PC-9 (cell line): ENCODE measurements at regions not wholly inside any gene's neighbourhood (a gene's known extent, or its start where the extent isn't known, plus 50 kb on each side); places are given as distances from the start of the nearest gene placed in this dataset.

Experiments used
- EZH2 ChIP-seq: fragments of 200-600 bp; sonication (generic); IDR thresholded peaks from 2 replicates; pipeline ENCODE4 v1.8.0; 2017; ENCODE audit warnings: antibody characterized with exemption, low read depth
- TF ChIP-seq, protein P1 (sequence below): fragments of 200-600 bp; sonication (generic); conservative IDR thresholded peaks from 2 replicates; pipeline ENCODE4 v1.6.1; 2017; ENCODE audit warnings: mixed run types, antibody characterized with exemption, mild to moderate bottlenecking, moderate library complexity

GRCh38 chr1:59128239-59128736 lies 168.6 kb upstream of the FGGY start:
- TF ChIP-seq, protein P1, sequence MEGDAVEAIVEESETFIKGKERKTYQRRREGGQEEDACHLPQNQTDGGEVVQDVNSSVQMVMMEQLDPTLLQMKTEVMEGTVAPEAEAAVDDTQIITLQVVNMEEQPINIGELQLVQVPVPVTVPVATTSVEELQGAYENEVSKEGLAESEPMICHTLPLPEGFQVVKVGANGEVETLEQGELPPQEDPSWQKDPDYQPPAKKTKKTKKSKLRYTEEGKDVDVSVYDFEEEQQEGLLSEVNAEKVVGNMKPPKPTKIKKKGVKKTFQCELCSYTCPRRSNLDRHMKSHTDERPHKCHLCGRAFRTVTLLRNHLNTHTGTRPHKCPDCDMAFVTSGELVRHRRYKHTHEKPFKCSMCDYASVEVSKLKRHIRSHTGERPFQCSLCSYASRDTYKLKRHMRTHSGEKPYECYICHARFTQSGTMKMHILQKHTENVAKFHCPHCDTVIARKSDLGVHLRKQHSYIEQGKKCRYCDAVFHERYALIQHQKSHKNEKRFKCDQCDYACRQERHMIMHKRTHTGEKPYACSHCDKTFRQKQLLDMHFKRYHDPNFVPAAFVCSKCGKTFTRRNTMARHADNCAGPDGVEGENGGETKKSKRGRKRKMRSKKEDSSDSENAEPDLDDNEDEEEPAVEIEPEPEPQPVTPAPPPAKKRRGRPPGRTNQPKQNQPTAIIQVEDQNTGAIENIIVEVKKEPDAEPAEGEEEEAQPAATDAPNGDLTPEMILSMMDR, result no peak
- TF ChIP-seq EZH2, result no peak
